NOMO-1 treated with dmso at 0.1 percent for 144 hours (cell line): ENCODE measurements at regions not wholly inside any gene's neighbourhood (a gene's known extent, or its start where the extent isn't known, plus 50 kb on each side); places are given as distances from the start of the nearest gene placed in this dataset.
A peak's percentile ranks its signal among the peaks of the same experiment; 100 is the strongest.

Experiments used
- DNase-seq: peaks from one replicate; lab custom pipeline; 2025; ENCODE audit not compliant: unreplicated experiment; lab: John Stamatoyannopoulos, UW

GRCh38 chr7:18354108-18355085 lies 141.2 kb upstream of the HDAC9 start:
- DNase-seq, result no peak

- peak; percentile 44 for DNase-seq
Observed at GRCh38 chr7:18356191-18356645, 139.3 kb upstream of the HDAC9 start.

- DNase-seq, result no peak
Observed at GRCh38 chr7:18357691-18358090, 137.9 kb upstream of the HDAC9 start.

GRCh38 chr7:18361756-18362155 lies 133.8 kb upstream of the HDAC9 start:
- no peak for DNase-seq

GRCh38 chr7:18363751-18364380 lies 131.7 kb upstream of the HDAC9 start:
- no peak for DNase-seq

- no peak for DNase-seq
Observed at GRCh38 chr7:18364396-18364795, 131.2 kb upstream of the HDAC9 start.

GRCh38 chr7:18366394-18366793 lies 129.2 kb upstream of the HDAC9 start:
- no peak for DNase-seq

GRCh38 chr7:18369011-18369410 lies 126.5 kb upstream of the HDAC9 start:
- no peak for DNase-seq

- DNase-seq, result no peak
Observed at GRCh38 chr7:18370633-18371032, 124.9 kb upstream of the HDAC9 start.

- no peak for DNase-seq
Observed at GRCh38 chr7:18378989-18379605, 116.5 kb upstream of the HDAC9 start.

GRCh38 chr7:18384491-18385143 lies 110.9 kb upstream of the HDAC9 start:
- DNase-seq, result no peak

GRCh38 chr7:18386607-18387006 lies 108.9 kb upstream of the HDAC9 start:
- DNase-seq, result no peak

GRCh38 chr7:18387191-18387735 lies 108.3 kb upstream of the HDAC9 start:
- no peak for DNase-seq

- DNase-seq, result no peak
Observed at GRCh38 chr7:18390535-18390907, 105.0 kb upstream of the HDAC9 start.

GRCh38 chr7:18393465-18394118 lies 102.0 kb upstream of the HDAC9 start:
- DNase-seq, result no peak

- no peak for DNase-seq
Observed at GRCh38 chr7:18395868-18396267, 99.7 kb upstream of the HDAC9 start.

GRCh38 chr7:18396953-18397352 lies 98.6 kb upstream of the HDAC9 start:
- no peak for DNase-seq

- DNase-seq, result no peak
Observed at GRCh38 chr7:18399436-18400235, 95.9 kb upstream of the HDAC9 start.

- DNase-seq, result no peak
Observed at GRCh38 chr7:18400275-18400674, 95.3 kb upstream of the HDAC9 start.

- no peak for DNase-seq
Observed at GRCh38 chr7:18400726-18401125, 94.8 kb upstream of the HDAC9 start.
